IMR-90 (cell line): ENCODE measurements at regions not wholly inside any gene's neighbourhood (a gene's known extent, or its start where the extent isn't known, plus 50 kb on each side); places are given as distances from the start of the nearest gene placed in this dataset.

Source experiments
- ATAC-seq: fragments of 200-7000 bp; cut with Tn5 transposase; 2 replicates; pipeline ENCODE4 v1.9.1; 2020; ENCODE audit warnings: low read depth, mild to moderate bottlenecking, moderate library complexity
- BruUV-seq: library from RNA; stranded (reverse); fragments of 400-500 nt; replicated peaks from 2 replicates; lab custom pipeline; 2021; lab: Mats Ljungman, UMichigan
- CTCF ChIA-PET: fragments of 300-600 bp; formaldehyde crosslinking; extraction: SDS; loops from one replicate; lab custom pipeline; 2021; ENCODE audit warnings: antibody characterized with exemption; lab: Yijun Ruan, JAX
- POLR2A ChIA-PET: fragments of 300-600 bp; sonication (Branson Sonifier 250); formaldehyde crosslinking; loops from one replicate; lab custom pipeline; 2022; ENCODE audit warnings: antibody characterized with exemption; ENCODE audit not compliant: unreplicated experiment; lab: Charles Lee
- DNase-seq: peaks from one replicate; pipeline ENCODE4 v3.0.0; 2013
- H2AFZ ChIP-seq: replicated peaks from 2 replicates; pipeline ENCODE3; 2013; ENCODE audit warnings: low read length, mild to moderate bottlenecking; ENCODE audit not compliant: poor library complexity
- H2AK5ac ChIP-seq: 2 replicates; pipeline ENCODE4 v1.6.1; 2013; ENCODE audit warnings: low read depth, low read length, inconsistent platforms
- H2AK9ac ChIP-seq: replicated peaks from 2 replicates; pipeline ENCODE3; 2013; ENCODE audit warnings: mild to moderate bottlenecking, low read depth, low read length, moderate library complexity; ENCODE audit not compliant: poor library complexity
- H2BK120ac ChIP-seq: 2 replicates; pipeline ENCODE4 v1.6.1; 2013; ENCODE audit warnings: low read depth, low read length, inconsistent platforms
- H2BK15ac ChIP-seq: 3 replicates; pipeline ENCODE4 v1.6.1; 2013; ENCODE audit warnings: low read depth, low read length, inconsistent platforms
- H2BK20ac ChIP-seq: 2 replicates; pipeline ENCODE4 v1.6.1; 2013; ENCODE audit warnings: low read depth, mild to moderate bottlenecking, inconsistent platforms, low read length, moderate library complexity
- H2BK5ac ChIP-seq: 2 replicates; pipeline ENCODE4 v1.6.1; 2013; ENCODE audit warnings: mild to moderate bottlenecking, low read depth, low read length, inconsistent platforms; ENCODE audit not compliant: poor library complexity, severe bottlenecking
- H3K14ac ChIP-seq: replicated peaks from 2 replicates; pipeline ENCODE4 v1.6.1; 2013; ENCODE audit warnings: low read depth, low read length, inconsistent platforms
- H3K18ac ChIP-seq: 2 replicates; pipeline ENCODE4 v1.6.1; 2013; ENCODE audit warnings: low read depth, low read length, control low read depth
- H3K23ac ChIP-seq: 2 replicates; pipeline ENCODE4 v1.6.1; 2013; ENCODE audit warnings: low read depth, low read length, inconsistent platforms
- H3K27ac ChIP-seq: 2 replicates; pipeline ENCODE4 v1.5.1; 2013; ENCODE audit warnings: mild to moderate bottlenecking, control low read depth, low read length; ENCODE audit not compliant: insufficient read depth
- H3K27me3 ChIP-seq: 2 replicates; pipeline ENCODE4 v1.6.1; 2013; ENCODE audit warnings: low read length; ENCODE audit not compliant: control insufficient read depth, insufficient read depth
- H3K36me3 ChIP-seq: 2 replicates; pipeline ENCODE4 v1.6.1; 2013; ENCODE audit warnings: low read length, mixed read lengths; ENCODE audit not compliant: control insufficient read depth, insufficient read depth
- H3K4ac ChIP-seq: 2 replicates; pipeline ENCODE4 v1.6.1; 2013; ENCODE audit warnings: low read depth, low read length, inconsistent platforms
- H3K4me1 ChIP-seq: 2 replicates; pipeline ENCODE4 v1.6.1; 2013; ENCODE audit warnings: low read length, mixed read lengths; ENCODE audit not compliant: control insufficient read depth, insufficient read depth
- H3K4me2 ChIP-seq: 2 replicates; pipeline ENCODE4 v1.6.1; 2013; ENCODE audit warnings: low read depth, mild to moderate bottlenecking, control low read depth, low read length, moderate library complexity
- H3K4me3 ChIP-seq: 2 replicates; pipeline ENCODE4 v1.5.1; 2013; ENCODE audit warnings: low read depth, mild to moderate bottlenecking, control low read depth, low read length, moderate library complexity; ENCODE audit not compliant: insufficient read depth
- H3K56ac ChIP-seq: 2 replicates; pipeline ENCODE4 v1.6.1; 2013; ENCODE audit warnings: low read length, inconsistent platforms; ENCODE audit not compliant: insufficient read depth; ENCODE audit errors: extremely low read depth
- H3K79me1 ChIP-seq, 2 experiments: 2 replicates each; pipeline ENCODE4 v1.6.1; 2013; ENCODE audit warnings: low read length in 2 of 2, inconsistent platforms in 1 of 2, low read depth in 1 of 2
- H3K9ac ChIP-seq: 2 replicates; pipeline ENCODE4 v1.6.1; 2013; ENCODE audit warnings: low read depth, low read length, control low read depth
- H3K9me1 ChIP-seq: 2 replicates; pipeline ENCODE4 v1.6.1; 2013; ENCODE audit warnings: low read length, inconsistent platforms; ENCODE audit not compliant: insufficient read depth
- H3K9me3 ChIP-seq: 2 replicates; pipeline ENCODE4 v1.6.1; 2013; ENCODE audit warnings: low read length; ENCODE audit not compliant: control insufficient read depth, insufficient read depth
- H4K20me1 ChIP-seq: 2 replicates; pipeline ENCODE4 v1.6.1; 2013; ENCODE audit warnings: low read length, inconsistent platforms; ENCODE audit not compliant: insufficient read depth
- H4K5ac ChIP-seq: 2 replicates; pipeline ENCODE4 v1.6.1; 2013; ENCODE audit warnings: mild to moderate bottlenecking, low read depth, low read length, control low read depth
- H4K8ac ChIP-seq, 2 experiments: 2 replicates each; pipeline ENCODE4 v1.6.1; 2013; ENCODE audit warnings: low read depth in 2 of 2, low read length in 2 of 2, control low read depth in 1 of 2, inconsistent platforms in 1 of 2
- H4K91ac ChIP-seq: 2 replicates; pipeline ENCODE4 v1.6.1; 2013; ENCODE audit warnings: low read depth, low read length, inconsistent platforms; ENCODE audit not compliant: insufficient read depth
- CEBPB ChIP-seq: IDR thresholded peaks from 2 replicates; pipeline ENCODE4 v1.6.1; 2012; ENCODE audit warnings: low read depth, low read length, improper control_type of control experiment
- ELK1 ChIP-seq: fragments of 150-350 bp; IDR thresholded peaks from 2 replicates; pipeline ENCODE4 v1.6.1; 2016; ENCODE audit warnings: low read depth, mild to moderate bottlenecking, low read length, moderate library complexity, borderline replicate concordance
- FOS ChIP-seq: fragments of 150-350 bp; IDR thresholded peaks from 2 replicates; pipeline ENCODE4 v1.6.1; 2016; ENCODE audit warnings: low read depth, low read length
- MAFK ChIP-seq: IDR thresholded peaks from 2 replicates; pipeline ENCODE4 v1.6.1; 2012; ENCODE audit warnings: low read depth, low read length, improper control_type of control experiment
- MAZ ChIP-seq: IDR thresholded peaks from 2 replicates; pipeline ENCODE4 v1.6.1; 2012; ENCODE audit warnings: low read depth, mild to moderate bottlenecking, low read length, improper control_type of control experiment, moderate library complexity, borderline replicate concordance
- MXI1 ChIP-seq: IDR thresholded peaks from 2 replicates; pipeline ENCODE4 v1.6.1; 2012; ENCODE audit warnings: low read depth, mild to moderate bottlenecking, low read length, moderate library complexity, borderline replicate concordance
- NFE2L2 ChIP-seq: fragments of 150-350 bp; IDR thresholded peaks from 2 replicates; pipeline ENCODE4 v1.6.1; 2016; ENCODE audit warnings: low read depth, mild to moderate bottlenecking, low read length
- RCOR1 ChIP-seq: IDR thresholded peaks from 2 replicates; pipeline ENCODE4 v1.6.1; 2012; ENCODE audit warnings: mild to moderate bottlenecking, low read length, improper control_type of control experiment; ENCODE audit not compliant: insufficient replicate concordance
- SMC3 ChIP-seq: fragments of 150-350 bp; IDR thresholded peaks from 2 replicates; pipeline ENCODE4 v1.6.1; 2016; ENCODE audit warnings: low read depth, mild to moderate bottlenecking, antibody characterized with exemption, low read length, moderate library complexity
- WGBS, 2 experiments: methylation state at CpG; one replicate each; pipeline versions ENCODE4 v1.1.5 to v1.1.7; 2013; ENCODE audit warnings: missing lambda C conversion rate in 2 of 2; ENCODE audit not compliant: insufficient read length in 1 of 2; ENCODE audit errors: extremely low coverage in 2 of 2; 5-methylcytosine and 5-hydroxymethylcytosine counted together
- dilution Hi-C: fragments of 300-500 bp; cut with HindIII; formaldehyde crosslinking; loops from one replicate; pipeline ENCODE4 v1.14.3; 2018; ENCODE audit warnings: low sequenced_read_pairs; ENCODE audit not compliant: unreplicated experiment
- in situ Hi-C: fragments of 300-500 bp; cut with MboI; formaldehyde crosslinking; loops from 3 replicates; pipeline ENCODE4 v1.14.3; 2019; ENCODE audit warnings: low sequenced_read_pairs, inconsistent platforms, mixed read lengths
- intact Hi-C: fragments of 100-400 bp; cut with micrococcal nuclease; formaldehyde crosslinking; loops from 2 replicates; pipeline ENCODE4 v1.10.0; 2022

GRCh38 chr5:117242028-117242427 is 667.4 kb upstream of the SEMA6A start:
- no TSS peak for BruUV-seq
- intact Hi-C loops, result no loop called here

More at GRCh38 chr5:117242028-117242427, 667.4 kb upstream of the SEMA6A start:
- POLR2A ChIA-PET, result no interaction called here
- Histone ChIP-seq H3K79me1 (no peaks in the 10 kb centered on the region), H3K18ac (no peak overlapping the region), H3K27ac (no peak overlapping the region), H3K9me3 (peaks cover 11% of the 10 kb centered on the region), H4K91ac (no peak overlapping the region), H3K56ac (no peak overlapping the region), H3K9me1 (no peaks in the 10 kb centered on the region), H2AK5ac (no peak overlapping the region), H2BK15ac (no peak overlapping the region), H3K14ac (no peak overlapping the region), H2BK5ac (no peak overlapping the region), H4K8ac (no peak overlapping the region), H3K27me3 (no peaks in the 10 kb centered on the region), H3K36me3 (no peaks in the 10 kb centered on the region), H3K4me1 (no peaks in the 10 kb centered on the region), H2BK20ac (no peak overlapping the region), H2AFZ (no peak overlapping the region), H3K9ac (no peak overlapping the region), H2AK9ac (no peak overlapping the region), H4K5ac (no peak overlapping the region), H3K4me2 (no peak overlapping the region), H3K23ac (no peak overlapping the region), H3K4ac (no peak overlapping the region), H4K20me1 (no peaks in the 10 kb centered on the region), H3K4me3 (no peak overlapping the region), H2BK120ac (no peak overlapping the region)
- WGBS, 2 experiments, result 17% methylated on average over 1 of the region's 2 CpGs; no CpG with 5 or more reads in 1 of the 2 experiments
- DNase-seq (no peak), ATAC-seq (no peak)
- dilution Hi-C loops, result no loop called here
- CTCF ChIA-PET, result no interaction called here
- in situ Hi-C loops, result no loop called here
- TF ChIP-seq RCOR1 (no peak), CEBPB (no peak), MAZ (no peak), SMC3 (no peak), MXI1 (no peak), MAFK (no peak), ELK1 (no peak), FOS (no peak), NFE2L2 (no peak)
